Embryonic facial prominence (tissue), 1 donor: ENCODE measurements at regions not wholly inside any gene's neighbourhood (a gene's known extent, or its start where the extent isn't known, plus 50 kb on each side); places are given as distances from the start of the nearest gene placed in this dataset.

Experiments used
- DNase-seq: peaks from one replicate; pipeline ENCODE4 v3.0.0-alpha.2; 2016; ENCODE audit errors: extremely low spot score

DNA sequence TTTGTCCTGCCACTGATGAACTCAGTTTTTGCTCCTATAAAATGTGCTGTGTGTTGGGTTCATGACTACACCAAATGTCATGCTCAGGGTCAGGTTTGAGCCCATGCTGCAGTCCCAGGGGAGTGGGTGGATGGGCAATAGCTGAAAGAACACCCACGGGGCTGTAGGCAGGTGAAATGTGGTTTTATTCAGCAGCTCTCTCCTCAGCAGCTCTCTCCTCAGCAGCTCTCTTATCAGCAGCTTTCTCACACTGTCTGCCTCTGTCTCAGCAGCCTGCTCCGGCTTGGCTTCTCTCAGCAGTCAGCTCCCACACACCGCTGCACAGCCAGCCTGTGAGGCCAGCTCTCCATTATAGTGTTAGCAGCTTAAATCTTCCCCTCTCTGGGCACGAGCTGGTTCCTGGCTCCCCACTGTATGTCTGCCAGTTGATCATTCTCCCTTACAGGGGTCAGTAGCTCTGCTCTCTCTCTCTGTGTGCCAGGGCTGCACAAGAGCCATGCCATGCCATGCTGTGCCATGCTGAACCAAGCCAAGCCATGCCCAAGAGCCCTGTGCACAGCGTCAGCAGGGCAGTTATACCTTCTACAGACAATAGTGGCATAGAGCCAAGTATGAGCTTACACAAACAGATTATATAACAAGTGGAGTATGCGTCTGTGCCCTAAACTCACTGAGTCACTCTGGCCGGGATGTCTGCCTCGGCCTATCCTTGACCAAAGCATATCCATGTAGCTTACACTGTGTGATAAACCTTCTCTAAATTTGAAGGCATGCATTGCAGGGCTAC, 303.3 kb upstream of the TMPO start:
- no peak for DNase-seq

DNA sequence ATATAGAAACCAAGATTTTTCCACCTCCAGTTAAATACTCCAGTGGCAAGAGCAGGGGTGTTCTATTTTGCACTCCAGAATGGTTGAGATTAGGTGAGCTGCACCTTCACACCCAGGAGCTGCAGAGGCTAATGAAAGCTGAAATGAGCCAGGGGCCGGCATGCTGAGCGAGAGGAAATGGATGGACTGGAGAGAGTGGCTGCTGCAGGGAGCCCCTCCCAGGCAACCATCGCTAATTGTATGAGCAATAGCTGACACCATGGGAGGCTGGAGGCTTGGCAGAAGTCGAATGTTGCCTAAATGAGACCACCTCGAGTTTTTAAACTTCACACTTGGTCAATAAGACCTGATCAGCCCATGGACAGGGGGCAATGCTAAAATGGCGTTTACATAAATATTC, 301.8 kb upstream of the TMPO start:
- no peak for DNase-seq

DNA sequence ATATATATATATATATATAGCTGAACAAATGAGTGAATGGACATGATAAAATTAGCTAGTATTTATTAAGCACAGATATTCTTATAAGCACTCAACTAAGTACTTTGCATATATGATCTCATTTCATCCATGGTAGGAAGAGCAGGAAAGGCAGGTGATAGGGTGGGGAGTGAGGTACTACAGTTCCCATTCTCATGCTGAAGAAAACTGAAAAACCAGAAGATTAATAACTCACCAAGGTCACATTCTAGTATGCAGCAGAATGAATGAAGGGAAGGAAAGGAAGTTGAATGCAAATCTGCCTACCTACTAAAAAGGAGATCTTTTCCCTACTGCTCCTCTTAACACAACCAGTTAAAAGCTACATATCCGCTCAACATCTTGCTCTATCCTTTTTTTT, 298.1 kb upstream of the TMPO start:
- DNase-seq: no peak

DNA sequence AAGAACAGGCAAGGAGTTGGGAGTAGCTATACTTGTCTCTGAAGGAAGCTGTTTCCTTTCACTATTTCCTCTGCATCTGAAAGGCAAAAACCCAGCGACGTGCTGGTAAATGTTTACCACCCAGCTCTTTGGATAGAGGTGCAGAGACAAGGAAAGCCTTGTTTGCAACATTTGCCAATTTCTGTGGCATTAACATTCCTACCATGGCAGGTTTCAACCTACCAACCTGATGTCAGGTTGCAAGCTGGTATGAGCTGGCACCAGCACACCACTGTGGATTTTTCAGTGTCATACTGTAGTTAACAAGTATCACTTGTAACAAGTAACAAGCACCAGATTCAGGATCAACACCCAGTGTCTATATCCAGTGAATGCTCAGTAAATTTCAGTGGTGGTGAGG, 294.8 kb upstream of the TMPO start:
- no peak for DNase-seq

DNA sequence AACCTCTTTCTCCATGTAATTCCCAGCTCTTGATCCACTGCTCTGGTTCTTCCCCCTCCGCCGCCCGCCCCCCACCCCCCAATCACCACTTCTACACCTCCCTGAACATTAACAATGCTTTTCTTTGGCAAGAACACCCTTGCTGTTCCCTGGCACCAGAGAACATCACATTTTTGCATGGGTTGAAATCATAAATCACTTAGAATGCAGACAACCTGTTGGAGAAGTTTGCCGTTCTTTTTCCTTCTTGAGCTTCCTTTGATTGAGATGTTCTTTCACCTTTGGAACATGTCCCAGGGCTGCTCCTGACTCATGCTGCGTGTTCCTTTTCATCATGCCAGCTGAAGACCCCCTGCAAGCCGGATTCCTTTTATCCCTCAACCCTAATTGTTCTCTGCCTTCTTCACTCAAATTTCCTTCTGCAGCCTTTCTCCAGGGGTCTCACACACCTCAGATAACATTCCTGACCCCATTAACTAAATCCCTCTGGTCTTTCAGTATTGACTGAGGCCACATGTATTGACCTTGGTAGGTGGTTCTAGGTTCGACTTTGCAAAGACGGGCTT, 294.1 kb upstream of the TMPO start:
- DNase-seq: no peak

DNA sequence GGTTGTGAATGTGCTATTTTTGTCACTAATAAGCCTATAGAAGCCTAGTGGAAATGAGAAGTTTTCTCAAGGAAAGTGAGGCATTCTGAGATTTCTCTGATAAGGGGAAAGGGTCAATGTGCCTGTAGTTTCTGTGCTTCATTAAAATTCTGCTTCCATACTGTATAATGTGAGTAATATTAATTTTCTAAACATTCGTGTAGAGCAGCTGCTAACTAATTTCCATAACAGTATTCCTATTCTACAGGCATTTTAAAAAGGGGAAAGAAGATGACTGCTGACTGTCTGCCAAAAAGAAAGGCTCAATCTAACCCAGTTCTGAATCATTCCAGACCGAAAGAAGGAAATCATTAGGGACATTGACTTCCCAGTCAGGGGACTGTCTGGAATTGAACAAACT, 293.3 kb upstream of the TMPO start:
- DNase-seq: no peak

DNA sequence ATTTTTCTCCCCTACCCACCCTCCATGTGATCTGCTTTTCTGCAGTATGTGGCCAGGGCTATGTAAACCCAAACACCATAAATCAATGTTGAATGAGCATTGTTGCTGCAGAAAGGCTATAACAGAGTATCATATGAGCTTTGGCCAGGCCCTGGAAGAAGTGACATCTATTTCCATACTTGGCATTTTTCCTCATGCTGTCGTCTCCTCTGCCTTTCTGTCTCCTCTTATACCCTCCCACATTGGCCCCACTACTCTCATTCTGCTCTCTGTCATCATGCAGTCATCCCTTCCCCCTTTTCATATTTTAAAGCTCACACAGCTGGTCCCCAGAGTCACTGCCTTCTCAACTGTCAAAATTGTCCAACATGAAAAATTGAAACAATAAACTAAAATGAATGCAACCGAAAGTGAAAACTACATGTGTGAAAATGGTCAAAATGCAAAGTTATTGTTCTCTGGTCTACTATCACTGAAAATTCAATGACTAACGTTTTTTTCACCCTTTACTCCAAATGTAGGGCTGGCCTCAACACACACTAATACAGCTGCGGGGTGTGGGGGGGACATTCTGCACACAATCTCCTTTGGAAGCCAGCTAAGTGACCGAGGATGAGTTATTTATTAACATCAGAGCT, 290.7 kb upstream of the TMPO start:
- DNase-seq: no peak

DNA sequence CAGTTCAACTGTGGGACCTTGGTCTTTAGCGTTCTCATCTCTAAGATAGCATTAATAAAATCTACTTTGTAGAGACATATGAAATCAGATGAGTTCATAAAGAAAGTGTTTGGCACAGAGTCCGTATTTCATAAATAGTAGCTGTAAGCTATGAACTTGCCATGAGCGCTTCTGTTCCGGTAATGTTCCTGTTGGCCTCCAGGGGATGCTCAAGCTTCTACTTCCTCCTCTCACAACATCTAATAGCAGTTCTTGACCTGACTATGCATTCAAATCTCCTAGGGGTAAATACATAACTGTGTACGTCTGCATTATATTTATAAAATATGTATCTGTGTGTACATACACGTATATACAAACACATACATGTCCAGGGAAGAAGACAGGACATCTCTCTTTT, 288.2 kb upstream of the TMPO start:
- no peak for DNase-seq

DNA sequence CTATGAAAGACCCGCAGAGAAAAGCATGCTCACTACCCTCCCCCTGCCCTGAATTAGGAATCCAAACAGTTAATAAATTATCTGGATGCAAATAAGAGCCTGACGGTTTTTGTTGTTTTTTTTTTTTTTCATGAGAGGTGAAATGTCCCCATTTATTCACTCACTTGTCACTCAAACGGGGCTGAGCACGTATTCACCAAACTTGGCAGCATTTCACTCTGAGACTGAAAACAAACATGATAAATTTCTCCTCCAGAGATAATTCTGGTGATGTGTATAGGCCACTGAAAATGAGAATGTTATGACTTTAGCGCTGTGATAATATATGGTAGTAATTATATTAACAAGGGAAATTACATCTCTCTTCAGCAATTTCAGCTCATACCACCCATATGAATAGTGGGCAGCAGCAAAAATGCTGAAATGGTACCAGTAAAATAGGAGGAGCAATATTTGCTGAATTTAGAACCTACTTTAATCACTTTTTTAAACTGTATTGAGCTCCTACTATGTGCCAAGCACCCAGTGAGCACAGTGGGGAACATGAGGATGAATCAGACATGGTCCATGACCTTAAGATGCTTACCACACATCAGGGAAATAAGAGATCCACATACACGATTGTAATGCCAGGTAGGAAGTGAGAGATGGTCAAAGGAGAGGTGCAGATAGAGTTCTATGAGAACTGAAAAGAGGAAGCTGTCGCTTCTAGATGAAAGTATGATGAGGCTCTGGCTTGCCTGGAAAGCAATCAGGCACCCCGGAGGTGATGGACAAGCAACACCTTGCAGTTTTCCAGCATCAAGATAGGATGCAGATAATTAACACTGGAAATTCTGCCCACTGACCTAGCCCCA, 286.5 kb upstream of the TMPO start:
- DNase-seq: no peak

DNA sequence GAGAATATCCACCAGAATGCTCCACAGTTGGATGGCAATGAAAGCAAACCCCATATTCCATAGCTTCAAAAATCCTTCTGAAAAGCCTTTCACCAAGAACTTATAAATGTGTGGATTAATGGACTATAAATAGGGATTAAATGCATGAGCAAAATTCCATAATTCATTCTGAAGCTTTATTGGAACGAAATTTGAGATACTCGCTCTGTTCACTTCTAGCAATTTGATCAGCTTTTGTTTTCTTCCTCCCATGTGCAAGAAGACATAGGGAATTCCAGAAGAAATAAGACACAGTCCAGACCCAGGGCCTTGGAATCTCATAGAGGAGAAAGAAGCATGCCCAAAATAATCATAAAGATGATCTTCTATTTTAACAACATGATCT, 285.9 kb upstream of the TMPO start:
- no peak for DNase-seq

DNA sequence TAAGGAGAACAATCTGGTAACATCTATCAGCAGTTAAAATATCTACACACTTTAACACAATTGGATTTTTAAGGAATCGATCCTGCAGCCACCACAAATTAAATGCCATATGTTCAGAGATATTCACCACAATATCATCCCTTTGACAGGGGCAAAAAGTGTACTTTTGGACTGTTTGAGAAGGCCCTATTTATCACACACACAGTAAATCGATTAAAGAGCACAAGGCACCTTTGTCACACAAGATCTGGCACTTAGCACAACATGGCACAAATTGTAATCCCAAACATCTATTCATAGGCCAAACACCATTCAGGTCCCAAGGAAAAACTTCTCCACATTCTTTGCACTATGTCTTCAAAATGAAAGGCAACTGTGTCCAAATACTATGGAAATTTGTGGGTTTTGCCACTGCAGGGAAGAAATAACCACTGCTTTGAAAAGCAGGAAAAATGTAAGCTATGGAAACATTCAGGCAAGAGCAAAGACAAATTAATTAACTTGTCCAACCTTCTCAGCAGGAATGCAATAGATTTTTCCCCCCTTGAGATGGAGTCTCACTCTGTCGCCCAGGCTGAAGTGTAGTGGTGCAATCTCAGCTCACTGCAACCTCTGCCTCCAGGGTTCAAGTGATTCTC, 282.5 kb upstream of the TMPO start:
- no peak for DNase-seq

DNA sequence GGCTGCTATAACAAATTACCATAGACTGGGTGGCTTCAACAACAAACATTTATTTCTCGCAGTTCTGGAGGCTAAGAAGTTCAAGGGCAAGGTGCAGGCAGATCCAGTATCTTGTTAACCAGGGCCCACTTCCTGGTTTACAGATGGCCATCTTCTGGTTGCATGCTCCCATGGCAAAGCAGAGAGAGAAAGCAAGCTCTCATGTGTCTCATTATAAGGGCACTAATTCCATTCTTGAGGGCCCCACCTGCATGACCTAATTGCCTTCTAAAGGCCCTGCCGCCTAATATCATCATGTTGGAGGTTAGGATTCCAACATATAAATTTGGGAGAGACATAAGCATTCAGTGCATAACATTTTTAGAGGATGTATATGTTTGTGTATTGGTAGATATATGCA, 280.1 kb upstream of the TMPO start:
- DNase-seq: no peak

DNA sequence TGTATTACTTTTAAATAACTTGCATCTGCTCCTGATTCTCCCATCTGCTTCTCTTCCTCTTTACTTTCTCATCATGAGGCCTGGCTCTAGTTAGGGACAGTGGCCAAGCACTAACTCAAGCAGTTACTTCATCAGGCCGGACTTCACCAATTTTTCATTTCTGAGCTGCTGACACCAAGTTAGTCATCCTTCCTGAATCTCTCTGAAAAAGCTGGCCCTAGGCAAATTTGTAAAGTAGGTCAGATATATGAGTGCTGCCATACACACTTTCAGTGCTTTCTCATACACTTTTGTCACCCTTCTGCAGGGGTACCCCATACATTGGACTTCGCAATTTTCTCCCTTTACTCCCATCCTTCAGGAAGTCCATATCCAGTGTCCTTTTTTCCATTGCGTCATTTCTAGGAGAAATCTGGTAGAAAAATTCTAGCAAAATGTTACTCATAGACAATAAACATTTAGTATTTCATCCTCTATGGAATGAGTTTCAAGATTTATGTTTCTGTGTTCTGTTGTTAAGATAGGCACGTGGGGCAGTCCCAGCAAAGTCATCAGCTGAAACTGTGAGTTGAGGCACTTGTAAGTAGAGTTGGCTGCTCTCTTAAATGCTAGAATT, 276.8 kb upstream of the TMPO start:
- DNase-seq: no peak

DNA sequence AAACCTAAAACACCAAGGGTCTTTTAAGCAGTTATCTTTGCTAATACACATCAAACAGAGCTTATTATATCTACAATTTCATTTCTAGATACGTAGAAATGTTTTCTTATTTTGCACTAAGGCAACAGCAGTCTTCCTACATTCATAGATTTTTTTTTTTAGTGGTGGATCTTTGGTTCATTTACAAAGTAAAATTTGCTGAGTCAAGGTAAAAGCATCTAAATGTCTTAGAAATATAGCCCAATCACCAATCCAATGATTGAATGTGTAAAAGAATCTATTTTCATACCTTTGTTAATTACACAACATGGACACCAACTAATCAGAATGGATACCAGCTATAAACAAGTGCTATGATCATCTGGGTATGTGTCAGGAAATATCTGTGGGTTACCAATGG, 272.2 kb upstream of the TMPO start:
- no peak for DNase-seq

DNA sequence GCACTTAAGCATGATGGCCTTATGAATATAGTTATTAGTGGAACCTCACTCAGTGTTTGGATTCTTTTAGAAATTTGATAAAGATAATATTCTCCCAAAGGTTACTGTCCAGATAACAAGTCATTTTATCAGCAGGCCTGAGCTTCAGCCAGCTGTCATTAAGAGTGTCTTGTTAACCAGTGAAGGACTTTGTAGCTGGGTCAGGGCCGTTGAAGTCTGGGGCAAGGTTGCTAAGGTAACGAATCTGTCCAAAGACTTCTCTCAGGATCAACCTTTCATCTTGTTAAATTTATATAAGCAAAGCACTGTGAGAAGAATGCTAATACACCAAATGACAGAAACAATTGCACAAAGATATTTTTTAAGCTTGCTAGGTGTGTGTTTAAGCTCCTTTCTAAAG, 271.3 kb upstream of the TMPO start:
- no peak for DNase-seq

DNA sequence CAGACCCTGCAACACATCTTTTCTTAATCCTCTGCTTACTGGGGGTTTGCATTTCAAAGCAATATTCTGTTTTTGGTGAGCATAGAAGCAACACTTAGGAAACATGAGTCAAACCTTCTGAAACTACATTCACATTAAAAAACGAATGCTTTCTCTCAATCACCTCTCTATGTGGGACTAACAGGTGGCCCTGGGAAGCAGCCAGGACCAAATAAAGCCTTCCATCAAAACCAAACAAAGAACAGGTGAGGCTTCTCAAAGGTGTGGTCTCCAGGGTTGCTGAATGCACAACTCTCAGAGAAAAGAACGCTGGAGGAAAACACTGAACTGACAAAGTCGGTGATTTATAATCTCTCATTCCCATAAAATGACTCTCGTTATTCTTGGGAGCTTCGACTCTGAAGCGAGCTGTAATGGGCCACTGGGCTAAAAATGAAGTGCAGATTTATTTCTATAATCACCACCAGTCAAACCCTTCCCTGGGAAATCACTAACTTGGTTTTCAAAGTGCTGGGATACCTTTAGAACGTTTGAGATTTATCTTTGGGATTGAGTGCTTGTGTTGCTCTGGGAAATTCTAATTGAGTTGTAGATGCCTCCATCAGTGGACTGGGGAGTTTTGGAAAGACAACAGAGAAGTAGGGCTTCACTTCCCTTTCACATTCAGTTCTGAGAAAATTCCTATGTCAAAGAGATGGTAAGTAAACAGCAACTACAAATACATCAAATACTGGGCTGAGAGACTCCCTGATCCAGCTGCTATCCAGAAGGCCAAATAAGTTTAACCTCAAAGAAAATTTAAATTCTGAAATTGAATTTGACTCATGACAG, 262.0 kb upstream of the TMPO start:
- DNase-seq: no peak

DNA sequence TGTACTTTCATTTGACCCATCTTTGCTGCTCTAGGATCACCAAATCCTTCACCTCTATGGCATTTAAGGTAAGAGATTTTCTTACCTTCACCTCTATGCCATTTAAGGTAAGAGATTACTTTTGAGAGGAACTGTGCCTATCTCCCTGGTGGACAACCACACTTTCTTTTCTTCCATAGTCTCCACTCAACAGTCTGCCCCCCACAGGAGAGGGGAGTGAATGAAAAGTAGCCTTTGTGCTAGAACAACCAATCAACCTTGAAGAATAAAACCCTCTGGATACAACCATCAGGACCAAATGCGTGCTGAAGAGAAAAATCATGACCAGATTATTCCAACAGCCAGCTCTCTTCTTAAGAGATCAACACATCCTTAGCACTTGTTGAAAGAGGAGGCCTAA, 258.6 kb upstream of the TMPO start:
- no peak for DNase-seq

DNA sequence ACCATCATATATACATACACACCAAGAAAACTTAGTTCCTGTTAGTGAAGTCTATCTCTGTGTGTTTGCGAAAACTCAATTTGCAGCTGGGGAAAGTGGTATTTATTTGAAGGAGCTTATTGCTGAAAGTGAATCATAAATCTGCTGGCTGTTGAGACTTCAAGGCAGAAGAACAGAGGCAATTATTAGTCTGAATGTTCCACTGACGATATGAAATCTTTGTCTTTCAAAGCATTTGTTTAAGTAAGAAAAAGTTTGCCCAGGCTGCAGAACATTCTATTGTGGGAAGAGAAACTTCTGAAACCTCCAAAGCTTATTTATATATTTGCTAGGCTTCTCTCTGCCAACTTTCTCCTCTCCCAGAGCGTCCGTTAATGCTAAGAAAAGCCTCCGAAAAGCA, 255.7 kb upstream of the TMPO start:
- DNase-seq: no peak

DNA sequence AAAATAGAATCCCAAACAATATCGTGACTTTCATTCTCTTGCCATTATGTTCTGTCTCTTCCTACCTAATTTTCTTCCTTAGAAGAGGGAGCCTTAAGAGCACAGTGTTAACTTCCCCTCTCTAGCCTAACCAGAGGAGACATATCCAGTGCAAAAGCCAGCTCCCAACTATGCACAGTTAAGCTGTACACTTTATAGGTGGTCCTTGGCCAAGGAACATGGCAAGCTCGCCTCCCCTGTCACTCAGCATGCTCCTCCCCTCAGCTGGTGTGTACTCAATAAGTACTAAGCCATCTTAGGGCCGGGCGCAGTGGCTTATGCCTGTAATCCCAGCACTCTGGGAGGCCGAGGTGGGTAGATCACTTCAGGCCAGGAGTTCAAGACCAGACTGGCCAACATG, 255.1 kb upstream of the TMPO start:
- no peak for DNase-seq

DNA sequence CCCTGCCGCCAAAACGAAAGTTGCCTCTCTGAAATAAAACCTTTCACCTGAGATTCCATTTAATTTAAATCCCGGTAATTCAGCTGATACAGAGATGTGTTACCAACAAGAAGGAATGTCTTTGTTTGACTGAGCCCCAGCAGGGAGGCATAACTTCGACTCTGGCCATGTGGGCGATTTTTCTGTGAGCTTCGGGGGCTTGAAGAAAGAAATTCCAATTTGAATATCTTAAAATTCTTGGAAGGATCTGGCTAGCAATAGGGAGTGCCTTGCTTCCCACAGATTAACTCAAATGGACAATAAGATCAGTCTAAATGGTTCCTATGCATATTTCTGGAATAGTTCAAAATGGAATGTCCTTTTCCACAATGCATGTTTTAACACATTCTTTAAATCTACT, 252.5 kb upstream of the TMPO start:
- no peak for DNase-seq
